ENCODE measurements at regions not wholly inside any gene's neighbourhood (a gene's known extent, or its start where the extent isn't known, plus 50 kb on each side); places are given as distances from the start of the nearest gene placed in this dataset.

DNA sequence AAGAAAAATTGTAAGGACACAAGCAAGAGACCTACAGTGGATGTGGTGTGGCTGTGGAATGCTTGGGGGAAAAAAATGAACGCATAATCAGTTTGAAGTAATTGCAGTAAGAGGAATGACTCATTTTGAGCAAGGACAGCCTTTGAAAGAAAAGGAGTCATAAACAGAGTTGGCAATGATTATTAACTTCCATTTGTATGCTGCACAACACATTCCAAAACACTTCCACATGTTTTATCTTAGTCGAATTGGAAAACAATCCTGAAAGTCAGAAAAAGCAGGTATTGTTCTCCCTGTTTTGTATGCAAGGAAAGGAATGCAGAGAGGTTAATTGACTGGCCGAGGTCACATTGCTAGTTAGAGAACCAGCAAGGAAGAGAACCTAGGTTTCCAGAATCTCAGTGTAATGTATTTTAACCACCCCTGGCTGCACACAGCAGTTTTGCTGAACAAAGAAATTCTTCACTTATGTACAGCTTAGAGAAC lies 630.0 kb upstream of the MIR17HG start:
- H3K27ac ChIP-seq, result no peak overlapping the region
- TF ChIP-seq, protein P1, sequence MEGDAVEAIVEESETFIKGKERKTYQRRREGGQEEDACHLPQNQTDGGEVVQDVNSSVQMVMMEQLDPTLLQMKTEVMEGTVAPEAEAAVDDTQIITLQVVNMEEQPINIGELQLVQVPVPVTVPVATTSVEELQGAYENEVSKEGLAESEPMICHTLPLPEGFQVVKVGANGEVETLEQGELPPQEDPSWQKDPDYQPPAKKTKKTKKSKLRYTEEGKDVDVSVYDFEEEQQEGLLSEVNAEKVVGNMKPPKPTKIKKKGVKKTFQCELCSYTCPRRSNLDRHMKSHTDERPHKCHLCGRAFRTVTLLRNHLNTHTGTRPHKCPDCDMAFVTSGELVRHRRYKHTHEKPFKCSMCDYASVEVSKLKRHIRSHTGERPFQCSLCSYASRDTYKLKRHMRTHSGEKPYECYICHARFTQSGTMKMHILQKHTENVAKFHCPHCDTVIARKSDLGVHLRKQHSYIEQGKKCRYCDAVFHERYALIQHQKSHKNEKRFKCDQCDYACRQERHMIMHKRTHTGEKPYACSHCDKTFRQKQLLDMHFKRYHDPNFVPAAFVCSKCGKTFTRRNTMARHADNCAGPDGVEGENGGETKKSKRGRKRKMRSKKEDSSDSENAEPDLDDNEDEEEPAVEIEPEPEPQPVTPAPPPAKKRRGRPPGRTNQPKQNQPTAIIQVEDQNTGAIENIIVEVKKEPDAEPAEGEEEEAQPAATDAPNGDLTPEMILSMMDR (IDR thresholded peaks at IDR 0.05), result no peak
- TF ChIP-seq POLR2A (IDR thresholded peaks at IDR 0.05), result no peak
- no peak for TF ChIP-seq EP300 (IDR thresholded peaks at IDR 0.05)
- 1 to 8% (median 4%) methylated on average over 3 of the region's 3 CpGs for WGBS, 3 donors
- H3K36me3 ChIP-seq, result no peaks in the 10 kb centered on the region
- H3K27me3 ChIP-seq, result no peaks in the 10 kb centered on the region
- intact Hi-C loops (cut with DNase I), result no loop called here
- no peak overlapping the region for H3K4me3 ChIP-seq
- H3K9me3 ChIP-seq, result no peaks in the 10 kb centered on the region
- no peak for DNase-seq
- H3K4me1 ChIP-seq (ENCODE audit: insufficient read depth), result peaks cover 6% of the 10 kb centered on the region

DNA sequence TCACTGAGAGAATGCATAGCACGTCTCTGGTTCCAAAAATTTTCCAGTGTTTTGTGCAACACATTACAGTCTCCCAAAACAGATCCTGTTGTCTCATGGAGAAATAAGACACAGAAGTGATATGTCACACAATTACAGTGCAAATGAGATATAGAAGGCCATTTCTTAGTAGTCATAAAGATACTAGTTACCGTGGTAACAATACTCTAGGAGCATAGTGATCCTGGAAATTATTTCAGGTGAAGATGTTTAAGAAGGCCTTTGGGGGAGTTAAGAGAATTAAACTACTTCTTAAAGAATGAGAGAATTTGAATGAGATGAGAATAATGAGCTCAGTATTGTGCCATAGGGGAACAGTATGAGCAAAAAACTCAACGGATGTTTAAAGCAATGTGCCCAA lies 628.0 kb upstream of the MIR17HG start:
- Histone ChIP-seq H3K36me3 (no peaks in the 10 kb centered on the region), H3K9me3 (no peaks in the 10 kb centered on the region), H3K4me1 (ENCODE audit: insufficient read depth) (peaks cover 6% of the 10 kb centered on the region), H3K27ac (no peak overlapping the region), H3K27me3 (no peaks in the 10 kb centered on the region), H3K4me3 (no peak overlapping the region)
- WGBS, 3 donors, result 79 to 80% (median 79%) methylated on average over 3 of the region's 3 CpGs
- no peak for DNase-seq
- no peak for TF ChIP-seq EP300 (IDR thresholded peaks at IDR 0.05)
- TF ChIP-seq, protein P1 (IDR thresholded peaks at IDR 0.05), result no peak
- intact Hi-C loops (cut with DNase I), result no loop called here

DNA sequence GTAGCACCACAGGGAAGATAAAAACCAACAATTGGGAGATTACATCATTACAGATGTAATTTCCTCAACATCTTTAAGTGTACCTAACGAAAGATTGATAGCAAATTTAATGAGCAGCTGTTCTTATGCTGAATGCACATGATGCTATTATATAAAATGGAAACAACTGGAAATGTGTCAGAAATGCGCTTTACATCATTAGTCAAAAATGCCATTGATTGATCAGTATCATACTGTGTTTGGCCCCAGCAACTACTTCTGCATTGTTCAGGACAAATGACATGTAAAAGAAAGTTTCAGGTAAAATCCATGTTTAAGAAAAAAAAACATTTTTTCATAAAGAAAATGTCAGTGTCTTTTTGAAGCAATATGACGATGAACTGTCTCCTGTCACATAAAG lies 625.5 kb upstream of the MIR17HG start:
- no peak overlapping the region for H3K27ac ChIP-seq
- H3K9me3 ChIP-seq, result no peaks in the 10 kb centered on the region

DNA sequence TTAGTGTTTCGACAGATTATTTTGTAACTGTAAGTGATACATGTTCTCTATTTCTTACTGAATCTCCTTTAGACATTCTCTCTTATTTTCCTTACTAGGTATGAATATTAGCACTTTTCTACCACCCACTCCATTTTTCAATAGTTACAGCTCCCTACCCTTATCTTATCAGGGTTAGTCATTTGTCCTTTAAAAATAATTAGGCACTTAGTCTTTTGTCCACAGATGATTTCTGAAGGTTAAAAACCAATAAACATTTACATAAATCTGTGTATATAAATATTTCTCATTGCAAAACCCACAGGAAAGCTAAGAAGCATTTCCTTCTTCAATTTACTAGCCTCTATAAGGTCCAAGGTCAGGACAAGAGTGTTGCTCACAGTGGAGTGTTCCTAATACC lies 624.1 kb upstream of the MIR17HG start:
- no peak overlapping the region for H3K27ac ChIP-seq
- 74 to 79% (median 75%) methylated on average over 1 of the region's 1 CpG for WGBS, 3 donors
- TF ChIP-seq, protein P1 (IDR thresholded peaks at IDR 0.05), result no peak
- no peak for TF ChIP-seq POLR2A (IDR thresholded peaks at IDR 0.05)
- TF ChIP-seq EP300 (IDR thresholded peaks at IDR 0.05), result no peak
- no peak overlapping the region for H3K4me3 ChIP-seq
- H3K4me1 ChIP-seq (ENCODE audit: insufficient read depth), result no peaks in the 10 kb centered on the region
- no peaks in the 10 kb centered on the region for H3K36me3 ChIP-seq
- intact Hi-C loops (cut with DNase I), result no loop called here
- DNase-seq, result no peak
- no peaks in the 10 kb centered on the region for H3K9me3 ChIP-seq
- H3K27me3 ChIP-seq, result no peaks in the 10 kb centered on the region

More for the DNA sequence above, 625.5 kb upstream of the MIR17HG start:
- Histone ChIP-seq H3K4me3 (no peak overlapping the region), H3K36me3 (no peaks in the 10 kb centered on the region), H3K27me3 (no peaks in the 10 kb centered on the region), H3K4me1 (ENCODE audit: insufficient read depth) (peaks cover 4% of the 10 kb centered on the region)
- intact Hi-C loops (cut with DNase I), result no loop called here
- TF ChIP-seq, protein P1 (IDR thresholded peaks at IDR 0.05), result no peak
- TF ChIP-seq EP300 (IDR thresholded peaks at IDR 0.05) (no peak), POLR2A (IDR thresholded peaks at IDR 0.05) (no peak)
- 64 to 67% (median 67%) methylated on average over 3 of the region's 3 CpGs for WGBS, 3 donors
- DNase-seq, result no peak

Measured in ovary (tissue), 7 donors.